ENCODE measurements at regions not wholly inside any gene's neighbourhood (a gene's known extent, or its start where the extent isn't known, plus 50 kb on each side); places are given as distances from the start of the nearest gene placed in this dataset.
"Not testable (repeated sequence)": the region's sequence is repeated elsewhere in the genome, so short reads cannot be mapped to it uniquely, and the experiment has no call there.

DNA sequence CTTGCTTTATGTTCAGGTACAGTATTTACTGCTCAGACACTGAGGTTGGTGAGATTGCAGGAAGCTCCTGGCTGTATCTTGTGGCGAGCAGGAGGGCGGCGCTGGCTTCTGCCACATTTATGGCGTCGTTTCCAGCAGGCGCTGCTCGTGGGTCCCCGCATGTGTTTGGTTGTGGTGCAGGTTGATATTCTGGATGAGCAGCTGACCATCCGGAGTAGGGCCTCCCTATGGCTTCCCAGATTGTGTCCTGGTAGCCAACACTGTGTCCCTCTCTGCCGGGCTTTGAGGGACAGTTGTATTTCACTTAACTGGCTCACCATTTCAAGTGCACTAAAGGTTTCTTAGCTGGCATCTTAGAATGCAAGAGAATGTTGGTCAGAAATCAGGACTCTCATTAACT lies 386.5 kb upstream of the TPM1 start:
- Histone ChIP-seq H3K36me3 (peaks cover 0 to 68% (median 43%) of the 10 kb centered on the region in 9 donors), H3K9me3 (no peaks in the 10 kb centered on the region), H3K4me3 (no peak overlapping the region), H3K4me1 (peaks cover 0 to 34% (median 0%) of the 10 kb centered on the region in 12 donors), H3K27ac (no peak overlapping the region), H3K27me3 (no peaks in the 10 kb centered on the region)
- no peak for ATAC-seq
- no peak for TF ChIP-seq POLR2A (IDR thresholded peaks at IDR 0.05)
- TF ChIP-seq, protein P1, sequence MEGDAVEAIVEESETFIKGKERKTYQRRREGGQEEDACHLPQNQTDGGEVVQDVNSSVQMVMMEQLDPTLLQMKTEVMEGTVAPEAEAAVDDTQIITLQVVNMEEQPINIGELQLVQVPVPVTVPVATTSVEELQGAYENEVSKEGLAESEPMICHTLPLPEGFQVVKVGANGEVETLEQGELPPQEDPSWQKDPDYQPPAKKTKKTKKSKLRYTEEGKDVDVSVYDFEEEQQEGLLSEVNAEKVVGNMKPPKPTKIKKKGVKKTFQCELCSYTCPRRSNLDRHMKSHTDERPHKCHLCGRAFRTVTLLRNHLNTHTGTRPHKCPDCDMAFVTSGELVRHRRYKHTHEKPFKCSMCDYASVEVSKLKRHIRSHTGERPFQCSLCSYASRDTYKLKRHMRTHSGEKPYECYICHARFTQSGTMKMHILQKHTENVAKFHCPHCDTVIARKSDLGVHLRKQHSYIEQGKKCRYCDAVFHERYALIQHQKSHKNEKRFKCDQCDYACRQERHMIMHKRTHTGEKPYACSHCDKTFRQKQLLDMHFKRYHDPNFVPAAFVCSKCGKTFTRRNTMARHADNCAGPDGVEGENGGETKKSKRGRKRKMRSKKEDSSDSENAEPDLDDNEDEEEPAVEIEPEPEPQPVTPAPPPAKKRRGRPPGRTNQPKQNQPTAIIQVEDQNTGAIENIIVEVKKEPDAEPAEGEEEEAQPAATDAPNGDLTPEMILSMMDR (IDR thresholded peaks at IDR 0.05): no peak
- intact Hi-C loops (cut with DNase I): loop anchor here in 2 of 10 donors (10.0 kb wide), 2 partner anchors 201 to 261 kb away; partner anchors contain the start of gene TLN2 (in 1 of the 2)
- 97 to 98% (median 97%) methylated on average over 10 of the region's 10 CpGs for WGBS, 4 donors
- no peak for DNase-seq

DNA sequence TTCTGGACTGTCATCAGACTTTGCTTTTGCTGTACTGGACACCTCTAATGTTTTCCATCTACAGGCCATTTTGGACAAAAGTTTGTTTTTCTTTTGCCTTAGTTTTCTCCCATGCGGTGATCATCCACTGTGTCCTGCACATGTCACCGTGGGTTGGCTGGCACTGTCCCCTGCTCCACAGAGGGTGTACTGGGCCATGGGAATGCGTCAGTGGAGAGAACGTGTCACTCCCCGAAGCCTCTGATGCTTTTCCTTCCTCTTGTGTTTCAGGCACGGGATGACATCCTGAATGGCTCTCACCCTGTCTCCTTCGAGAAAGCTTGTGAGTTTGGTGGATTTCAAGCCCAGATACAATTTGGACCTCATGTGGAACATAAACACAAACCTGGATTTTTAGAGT lies 385.0 kb upstream of the TPM1 start:
- intact Hi-C loops (cut with DNase I): loop anchor here in 2 of 10 donors (10.0 kb wide), 2 partner anchors 203 to 263 kb away; partner anchors contain the start of gene TLN2 (in 1 of the 2)
- not testable (repeated sequence) for DNase-seq, H3K27me3 ChIP-seq, H3K9me3 ChIP-seq, H3K4me3 ChIP-seq
- H3K4me1 ChIP-seq: peaks cover 0 to 24% (median 0%) of the 10 kb centered on the region in 12 donors
- H3K27ac ChIP-seq: peak overlapping the region in 1 of 12 donors; percentile 82
- WGBS, 4 donors: 57 to 72% (median 68%) methylated on average over 7 of the region's 7 CpGs
- H3K36me3 ChIP-seq: peaks cover 0 to 62% (median 36%) of the 10 kb centered on the region in 9 donors
- ATAC-seq: peak; percentile 39 to 86 (median 70)

DNA sequence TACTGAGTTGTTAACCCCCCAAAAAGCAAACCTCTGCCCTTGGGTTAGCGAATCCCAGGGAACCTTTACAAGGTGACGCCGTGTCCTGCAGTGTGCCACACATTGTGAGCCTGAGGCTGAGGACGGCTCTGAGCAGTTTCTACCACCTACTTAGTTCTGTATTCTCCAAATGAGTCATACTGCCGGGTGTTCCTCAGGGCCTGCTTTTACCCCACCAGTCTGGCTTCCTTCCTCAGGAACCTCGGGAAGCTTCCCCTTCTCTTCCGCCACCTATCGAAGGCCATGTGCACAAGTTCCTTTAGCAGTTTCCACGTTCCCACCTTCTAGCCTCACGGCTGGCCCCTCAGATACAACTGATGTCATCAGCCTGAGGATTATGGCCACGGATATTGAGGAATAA lies 384.0 kb upstream of the TPM1 start:
- peak overlapping the region in 2 of 12 donors; percentile 23 to 82 for H3K27ac ChIP-seq

DNA sequence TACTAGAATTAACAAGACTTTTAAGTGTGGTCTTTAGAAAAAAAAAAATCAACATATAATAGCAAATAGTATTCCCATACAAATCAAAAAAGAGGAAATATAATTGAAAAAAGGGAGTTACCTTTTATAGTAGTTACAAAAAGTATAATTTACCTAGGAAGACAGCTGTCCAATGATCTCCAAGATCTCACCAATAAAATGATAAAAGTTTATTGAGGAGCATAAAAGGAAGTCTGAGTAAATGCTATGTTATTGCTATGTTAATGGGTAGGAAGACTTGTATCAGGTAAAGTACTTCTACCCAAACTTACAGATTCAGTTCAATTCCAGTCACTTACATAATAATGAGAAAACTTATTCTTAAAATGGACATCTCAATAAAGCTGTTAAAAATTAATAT lies 379.0 kb upstream of the TPM1 start:
- Histone ChIP-seq H3K4me1 (peaks cover 0 to 3% (median 0%) of the 10 kb centered on the region in 12 donors), H3K9me3 (no peaks in the 10 kb centered on the region), H3K4me3 (no peak overlapping the region), H3K36me3 (peaks cover 0 to 24% (median 9%) of the 10 kb centered on the region in 9 donors), H3K27me3 (no peaks in the 10 kb centered on the region), H3K27ac (no peak overlapping the region)
- ATAC-seq (no peak), DNase-seq (no peak)
- TF ChIP-seq, protein P1 (IDR thresholded peaks at IDR 0.05): no peak
- no peak for TF ChIP-seq POLR2A (IDR thresholded peaks at IDR 0.05)
- intact Hi-C loops (cut with DNase I): no loop called here

More for the DNA sequence above, 384.0 kb upstream of the TPM1 start:
- Histone ChIP-seq H3K36me3 (peaks cover 0 to 52% (median 28%) of the 10 kb centered on the region in 9 donors), H3K9me3 (no peaks in the 10 kb centered on the region), H3K4me3 (no peak overlapping the region), H3K4me1 (peaks cover 0 to 21% (median 0%) of the 10 kb centered on the region in 12 donors), H3K27me3 (no peaks in the 10 kb centered on the region)
- 63 to 81% (median 71%) methylated on average over 10 to 11 of the region's 11 CpGs for WGBS, 4 donors
- peak; percentile 52 to 87 (median 78) for ATAC-seq
- intact Hi-C loops (cut with DNase I): loop anchor here in 2 of 10 donors (10.0 kb wide), 2 partner anchors 204 to 264 kb away; partner anchors contain the start of gene TLN2 (in 1 of the 2)
- peak in 3 of 5 donors; percentile 21 to 33 (median 32) for DNase-seq
- TF ChIP-seq POLR2A (IDR thresholded peaks at IDR 0.05): no peak
- TF ChIP-seq, protein P1 (IDR thresholded peaks at IDR 0.05): peak in 1 of 12 donors; percentile 5

DNA sequence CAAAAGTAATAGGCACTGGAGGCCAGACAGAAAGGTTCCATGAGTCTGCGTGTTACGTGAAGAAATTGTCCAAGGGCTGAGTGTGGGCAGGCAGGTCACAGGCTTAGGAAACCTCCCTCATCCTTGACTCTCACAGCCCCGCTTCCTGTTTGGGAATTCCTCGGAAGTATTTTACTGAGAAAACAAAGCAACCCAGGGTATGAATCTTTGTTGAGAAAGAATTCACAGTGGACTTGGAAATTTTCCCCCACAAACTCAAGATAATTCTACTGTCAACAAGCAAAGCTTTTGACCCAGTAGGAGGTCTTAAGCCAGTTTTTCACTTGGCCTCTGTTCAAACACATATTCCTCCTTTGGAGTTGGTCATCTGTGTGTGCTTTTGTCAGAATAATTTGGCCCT lies 377.1 kb upstream of the TPM1 start:
- H3K27ac ChIP-seq: peak overlapping the region in 1 of 12 donors; percentile 12
- ATAC-seq (peak in 1 of 4 donors; percentile 44), DNase-seq (no peak)
- TF ChIP-seq, protein P1 (IDR thresholded peaks at IDR 0.05): no peak
- TF ChIP-seq POLR2A (IDR thresholded peaks at IDR 0.05): no peak
- WGBS, 4 donors: 54 to 67% (median 59%) methylated on average over 4 of the region's 4 CpGs
- H3K4me1 ChIP-seq: peaks cover 0 to 3% (median 0%) of the 10 kb centered on the region in 12 donors
- intact Hi-C loops (cut with DNase I): no loop called here
- H3K27me3 ChIP-seq: no peaks in the 10 kb centered on the region
- H3K4me3 ChIP-seq: no peak overlapping the region
- H3K36me3 ChIP-seq: peaks cover 0 to 7% (median 2%) of the 10 kb centered on the region in 9 donors
- H3K9me3 ChIP-seq: peaks cover 0 to under 1% (median 0%) of the 10 kb centered on the region in 12 donors

All from heart left ventricle (tissue), 16 donors.